Natural killer cell (primary cell): ENCODE measurements at regions not wholly inside any gene's neighbourhood (a gene's known extent, or its start where the extent isn't known, plus 50 kb on each side); places are given as distances from the start of the nearest gene placed in this dataset.

Experiments used
- ATAC-seq, 3 donors: fragments of 150-1000 bp in 2 of 3; fragments of 200-7000 bp in 1 of 3; cut with Tn5 transposase; 1 replicate in 1 of 3; 2 replicates in 2 of 3; pipeline ENCODE4 v1.10.0; 2021; ENCODE audit warnings: mild to moderate bottlenecking in 2 of 3, moderate library complexity in 2 of 3
- DNase-seq, 2 donors: peaks; one replicate each; pipeline versions ENCODE4 v3.0.0 to v3.0.0-alpha.2; 2013 to 2021; ENCODE audit warnings: mixed read lengths in 1 of 2
- H3K27ac ChIP-seq: one replicate; pipeline ENCODE4 v1.5.1; 2013; ENCODE audit warnings: mild to moderate bottlenecking, low read length
- H3K27me3 ChIP-seq: one replicate; pipeline ENCODE4 v1.6.1; 2013; ENCODE audit warnings: low read length; ENCODE audit not compliant: control insufficient read depth, insufficient read depth
- H3K36me3 ChIP-seq: one replicate; pipeline ENCODE4 v1.6.1; 2013; ENCODE audit warnings: low read length; ENCODE audit not compliant: control insufficient read depth, insufficient read depth
- H3K4me1 ChIP-seq: one replicate; pipeline ENCODE4 v1.6.1; 2013; ENCODE audit warnings: low read length; ENCODE audit not compliant: control insufficient read depth, insufficient read depth
- H3K4me3 ChIP-seq: one replicate; pipeline ENCODE4 v1.5.1; 2013; ENCODE audit warnings: low read length
- H3K9me3 ChIP-seq: one replicate; pipeline ENCODE4 v1.6.1; 2013; ENCODE audit warnings: low read length; ENCODE audit not compliant: control insufficient read depth, insufficient read depth
- H3K27ac Mint-ChIP-seq, 2 donors: one replicate each; pipeline ENCODE4 v1.8.0; 2022; ENCODE audit warnings: mild to moderate bottlenecking in 2 of 2, mixed read lengths in 2 of 2, moderate library complexity in 1 of 2
- H3K27me3 Mint-ChIP-seq, 2 donors: one replicate each; pipeline ENCODE4 v1.8.0; 2022; ENCODE audit warnings: low read depth in 2 of 2, mixed read lengths in 2 of 2
- H3K36me3 Mint-ChIP-seq: one replicate; pipeline ENCODE4 v1.8.0; 2022; ENCODE audit warnings: mixed read lengths
- H3K4me1 Mint-ChIP-seq, 2 donors: one replicate each; pipeline ENCODE4 v1.8.0; 2022; ENCODE audit warnings: mixed read lengths in 2 of 2
- H3K4me3 Mint-ChIP-seq: one replicate; pipeline ENCODE4 v1.8.0; 2022; ENCODE audit warnings: mild to moderate bottlenecking, moderate library complexity, mixed read lengths
- H3K9me3 Mint-ChIP-seq, 2 donors: one replicate each; pipeline ENCODE4 v1.8.0; 2022; ENCODE audit warnings: mixed read lengths in 2 of 2
- CTCF ChIP-seq: fragments of 200-600 bp; IDR thresholded peaks from one replicate; pipeline ENCODE4 v1.8.0; 2022; ENCODE audit warnings: antibody characterized with exemption
- WGBS: methylation state at CpG from one replicate; pipeline ENCODE4 v1.1.7; 2013; ENCODE audit warnings: missing lambda C conversion rate; ENCODE audit not compliant: insufficient coverage; 5-methylcytosine and 5-hydroxymethylcytosine counted together
- intact Hi-C: fragments of 100-400 bp; cut with micrococcal nuclease; formaldehyde crosslinking; loops from one replicate; pipeline ENCODE4 v1.14.2; 2022

GRCh38 chr15:27685644-27686043, 413.5 kb downstream of the OCA2 start:
- H3K36me3 Mint-ChIP-seq, result no peaks in the 10 kb centered on the region
- Histone ChIP-seq H3K4me1 (no peaks in the 10 kb centered on the region), H3K27ac (no peak overlapping the region), H3K36me3 (no peaks in the 10 kb centered on the region), H3K9me3 (peaks cover 3% of the 10 kb centered on the region), H3K4me3 (no peak overlapping the region), H3K27me3 (no peaks in the 10 kb centered on the region)
- no peak for TF ChIP-seq CTCF
- intact Hi-C loops, result no loop called here
- no peak overlapping the region for H3K4me3 Mint-ChIP-seq
- H3K27ac Mint-ChIP-seq, result no peak overlapping the region
- ATAC-seq (no peak), DNase-seq (no peak)
- no peaks in the 10 kb centered on the region for H3K27me3 Mint-ChIP-seq
- no peaks in the 10 kb centered on the region for H3K4me1 Mint-ChIP-seq
- peaks cover 0 to 2% of the 10 kb centered on the region in 2 donors for H3K9me3 Mint-ChIP-seq
- WGBS, result 88% methylated on average over 6 of the region's 6 CpGs

- Histone ChIP-seq H3K9me3 (peaks cover 3% of the 10 kb centered on the region), H3K27me3 (no peaks in the 10 kb centered on the region), H3K27ac (no peak overlapping the region), H3K4me1 (no peaks in the 10 kb centered on the region), H3K4me3 (no peak overlapping the region), H3K36me3 (no peaks in the 10 kb centered on the region)
- intact Hi-C loops, result no loop called here
- ATAC-seq, result no peak
- Mint-ChIP-seq H3K4me3 (no peak overlapping the region), H3K27me3 (no peaks in the 10 kb centered on the region), H3K36me3 (no peaks in the 10 kb centered on the region), H3K27ac (no peak overlapping the region), H3K9me3 (no peaks in the 10 kb centered on the region), H3K4me1 (no peaks in the 10 kb centered on the region)
- no peak for DNase-seq
- 86% methylated on average over 3 of the region's 3 CpGs for WGBS
- no peak for TF ChIP-seq CTCF
Observed at GRCh38 chr15:27683121-27683520, 416.0 kb downstream of the OCA2 start.

GRCh38 chr15:27681038-27681437, 418.1 kb downstream of the OCA2 start:
- H3K27me3 ChIP-seq, result no peaks in the 10 kb centered on the region
- no peak overlapping the region for H3K27ac ChIP-seq
- no peaks in the 10 kb centered on the region for H3K9me3 ChIP-seq
- 58% methylated on average over 7 of the region's 8 CpGs for WGBS
- no peak for TF ChIP-seq CTCF
- no peaks in the 10 kb centered on the region for H3K4me1 Mint-ChIP-seq
- no peaks in the 10 kb centered on the region for H3K36me3 ChIP-seq
- no peak for ATAC-seq
- no peaks in the 10 kb centered on the region for H3K9me3 Mint-ChIP-seq
- no peak overlapping the region for H3K27ac Mint-ChIP-seq
- no peaks in the 10 kb centered on the region for H3K4me1 ChIP-seq
- intact Hi-C loops, result no loop called here
- no peaks in the 10 kb centered on the region for H3K27me3 Mint-ChIP-seq
- no peak overlapping the region for H3K4me3 Mint-ChIP-seq
- H3K4me3 ChIP-seq, result no peak overlapping the region
- no peak for DNase-seq
- H3K36me3 Mint-ChIP-seq, result no peaks in the 10 kb centered on the region

GRCh38 chr15:27679731-27680471, 419.2 kb downstream of the OCA2 start:
- Mint-ChIP-seq H3K36me3 (no peaks in the 10 kb centered on the region), H3K4me3 (no peak overlapping the region), H3K9me3 (no peaks in the 10 kb centered on the region), H3K27ac (no peak overlapping the region), H3K27me3 (no peaks in the 10 kb centered on the region), H3K4me1 (no peaks in the 10 kb centered on the region)
- no peak for TF ChIP-seq CTCF
- intact Hi-C loops, result no loop called here
- ATAC-seq (no peak), DNase-seq (no peak)
- 41% methylated on average over 19 of the region's 19 CpGs for WGBS
- Histone ChIP-seq H3K27ac (no peak overlapping the region), H3K4me3 (no peak overlapping the region), H3K27me3 (no peaks in the 10 kb centered on the region), H3K4me1 (no peaks in the 10 kb centered on the region), H3K9me3 (no peaks in the 10 kb centered on the region), H3K36me3 (no peaks in the 10 kb centered on the region)
